ENCODE measurements at regions not wholly inside any gene's neighbourhood (a gene's known extent, or its start where the extent isn't known, plus 50 kb on each side); places are given as distances from the start of the nearest gene placed in this dataset.
"Not testable (repeated sequence)": the region's sequence is repeated elsewhere in the genome, so short reads cannot be mapped to it uniquely, and the experiment has no call there.

GRCh38 chr20:29427201-29428060, 1830.0 kb upstream of the DEFB115 start:
- Histone ChIP-seq H3K36me3 (replicated peaks) (no peaks in the 10 kb centered on the region), H3K27me3 (replicated peaks) (no peaks in the 10 kb centered on the region), H3K4me3 (ENCODE audit: low read depth, low read length) (no peak overlapping the region), H3K27ac (no peak overlapping the region)
- no peak for TF ChIP-seq CTCF (IDR thresholded peaks at IDR 0.05; ENCODE audit: low read depth, low read length, missing control alignments)
- in situ Hi-C loops (cut with HindIII; ENCODE audit: low pct_ligation_motif_present, low sequenced_read_pairs), result no loop called here
- no peak for DNase-seq

DNA sequence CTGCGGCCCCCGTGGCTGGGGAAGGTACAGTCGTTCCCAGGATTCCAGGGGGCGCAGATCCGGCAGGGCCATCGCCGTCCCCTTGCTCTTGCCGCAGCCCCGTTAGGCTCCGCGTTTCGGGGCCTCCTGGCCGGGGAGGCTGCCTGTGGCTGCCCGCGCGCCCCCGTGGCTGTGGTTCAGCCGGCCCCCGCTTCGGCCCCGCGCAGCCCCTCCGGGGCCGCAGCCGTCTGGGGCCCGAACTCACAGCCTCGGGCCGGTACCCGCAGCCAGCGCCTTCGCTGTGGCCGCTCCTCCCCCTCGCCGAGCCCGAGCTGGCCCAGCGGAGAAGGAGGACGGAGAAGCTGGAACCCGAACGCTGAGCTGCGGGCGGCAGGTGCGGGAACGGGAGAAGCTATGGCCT, 1826.9 kb upstream of the DEFB115 start:
- no peak for TF ChIP-seq CTCF (IDR thresholded peaks at IDR 0.05; ENCODE audit: low read depth, low read length, missing control alignments)
- H3K4me3 ChIP-seq (ENCODE audit: low read depth, low read length), result no peak overlapping the region
- no peak for DNase-seq
- in situ Hi-C loops (cut with HindIII; ENCODE audit: low pct_ligation_motif_present, low sequenced_read_pairs), result no loop called here
- no peaks in the 10 kb centered on the region for H3K27me3 ChIP-seq (replicated peaks)
- H3K27ac ChIP-seq, result no peak overlapping the region
- H3K36me3 ChIP-seq (replicated peaks), result no peaks in the 10 kb centered on the region

- H3K36me3 ChIP-seq (replicated peaks); H3K27ac ChIP-seq; DNase-seq; in situ Hi-C loops (cut with HindIII; ENCODE audit: low pct_ligation_motif_present, low sequenced_read_pairs); H3K27me3 ChIP-seq (replicated peaks); H3K4me3 ChIP-seq (ENCODE audit: low read depth, low read length): not testable (repeated sequence)
These were observed 1816.7 kb upstream of the DEFB115 start for GRCh38 chr20:29440721-29441120.

- H3K4me3 ChIP-seq (ENCODE audit: low read depth, low read length); H3K27ac ChIP-seq; H3K36me3 ChIP-seq (replicated peaks); H3K27me3 ChIP-seq (replicated peaks); in situ Hi-C loops (cut with HindIII; ENCODE audit: low pct_ligation_motif_present, low sequenced_read_pairs): not testable (repeated sequence)
- peak; percentile 31 for DNase-seq
- TF ChIP-seq CTCF (IDR thresholded peaks at IDR 0.05; ENCODE audit: low read depth, low read length, missing control alignments), result peak; percentile 58
These were observed 1814.2 kb upstream of the DEFB115 start for GRCh38 chr20:29443206-29443781.

DNA sequence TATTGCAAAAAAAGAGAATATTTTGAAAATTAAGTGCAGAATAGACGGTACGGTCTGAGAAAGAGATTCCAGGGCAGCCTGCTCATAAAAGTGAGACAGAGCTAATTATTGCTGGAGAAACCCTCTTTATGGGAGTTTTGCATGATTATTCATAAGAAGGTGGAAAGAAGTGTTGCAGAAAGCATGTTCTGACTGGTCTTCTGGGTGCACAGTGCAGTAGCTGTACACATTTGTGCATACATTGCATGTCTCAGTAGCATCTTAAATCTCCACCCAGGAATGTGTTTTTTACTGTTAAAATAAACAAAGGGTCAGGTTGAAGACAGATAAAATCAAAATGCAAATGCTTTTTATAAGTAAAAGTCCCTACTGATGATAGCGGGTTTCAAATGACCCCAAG, 1813.6 kb upstream of the DEFB115 start:
- no peaks in the 10 kb centered on the region for H3K36me3 ChIP-seq (replicated peaks)
- no peak for TF ChIP-seq CTCF (IDR thresholded peaks at IDR 0.05; ENCODE audit: low read depth, low read length, missing control alignments)
- H3K27ac ChIP-seq, result no peak overlapping the region
- no peak for DNase-seq
- in situ Hi-C loops (cut with HindIII; ENCODE audit: low pct_ligation_motif_present, low sequenced_read_pairs), result no loop called here
- no peaks in the 10 kb centered on the region for H3K27me3 ChIP-seq (replicated peaks)
- no peak overlapping the region for H3K4me3 ChIP-seq (ENCODE audit: low read depth, low read length)

GRCh38 chr20:29445050-29445907, 1812.2 kb upstream of the DEFB115 start:
- in situ Hi-C loops (cut with HindIII; ENCODE audit: low pct_ligation_motif_present, low sequenced_read_pairs); H3K4me3 ChIP-seq (ENCODE audit: low read depth, low read length); H3K27ac ChIP-seq; H3K36me3 ChIP-seq (replicated peaks); H3K27me3 ChIP-seq (replicated peaks): not testable (repeated sequence)
- DNase-seq, result peak; percentile 56

GRCh38 chr20:29447517-29448484, 1809.7 kb upstream of the DEFB115 start:
- in situ Hi-C loops (cut with HindIII; ENCODE audit: low pct_ligation_motif_present, low sequenced_read_pairs); H3K4me3 ChIP-seq (ENCODE audit: low read depth, low read length); H3K36me3 ChIP-seq (replicated peaks); H3K27ac ChIP-seq; H3K27me3 ChIP-seq (replicated peaks); DNase-seq: not testable (repeated sequence)
